Kasumi-1 (cell line): ENCODE measurements at regions not wholly inside any gene's neighbourhood (a gene's known extent, or its start where the extent isn't known, plus 50 kb on each side); places are given as distances from the start of the nearest gene placed in this dataset.
A peak's percentile ranks its signal among the peaks of the same experiment; 100 is the strongest.

ENCODE experiments used
- DNase-seq, 2 experiments: peaks; one replicate each; lab custom pipeline; 2025; lab: John Stamatoyannopoulos, UW

- DNase-seq = no peak
Observed at GRCh38 chr4:155514628-155515027, 137.9 kb upstream of the MAP9 start.

- no peak for DNase-seq
Observed at GRCh38 chr4:155512817-155513216, 136.1 kb upstream of the MAP9 start.

GRCh38 chr4:155512046-155512445, 135.3 kb upstream of the MAP9 start:
- no peak for DNase-seq

GRCh38 chr4:155510771-155511170, 134.0 kb upstream of the MAP9 start:
- no peak for DNase-seq

GRCh38 chr4:155509555-155509954, 132.8 kb upstream of the MAP9 start:
- no peak for DNase-seq

- DNase-seq = no peak
Observed at GRCh38 chr4:155506745-155507144, 130.0 kb upstream of the MAP9 start.

GRCh38 chr4:155505321-155505720, 128.6 kb upstream of the MAP9 start:
- no peak for DNase-seq

GRCh38 chr4:155497306-155497705, 120.5 kb upstream of the MAP9 start:
- DNase-seq = no peak

- DNase-seq = no peak
Observed at GRCh38 chr4:155496294-155496626, 119.5 kb upstream of the MAP9 start.

GRCh38 chr4:155495572-155496293, 119.0 kb upstream of the MAP9 start:
- DNase-seq = no peak

- DNase-seq = no peak
Observed at GRCh38 chr4:155494037-155494718, 117.4 kb upstream of the MAP9 start.

GRCh38 chr4:155491336-155492120, 114.8 kb upstream of the MAP9 start:
- DNase-seq = no peak

- DNase-seq = no peak
Observed at GRCh38 chr4:155489271-155489670, 112.5 kb upstream of the MAP9 start.

GRCh38 chr4:155488691-155489090, 111.9 kb upstream of the MAP9 start:
- no peak for DNase-seq

GRCh38 chr4:155487210-155487609, 110.4 kb upstream of the MAP9 start:
- no peak for DNase-seq

- DNase-seq = no peak
Observed at GRCh38 chr4:155481150-155481549, 104.4 kb upstream of the MAP9 start.

- DNase-seq = no peak
Observed at GRCh38 chr4:155479835-155480234, 103.1 kb upstream of the MAP9 start.

GRCh38 chr4:155478336-155478835, 101.6 kb upstream of the MAP9 start:
- DNase-seq = no peak

GRCh38 chr4:155474758-155475157, 98.0 kb upstream of the MAP9 start:
- no peak for DNase-seq

- no peak for DNase-seq
Observed at GRCh38 chr4:155473420-155474095, 96.8 kb upstream of the MAP9 start.

- DNase-seq = no peak
Observed at GRCh38 chr4:155468282-155468681, 91.5 kb upstream of the MAP9 start.

- peak in 1 of 2 experiments; percentile 4 for DNase-seq
Observed at GRCh38 chr4:155450676-155451075, 73.9 kb upstream of the MAP9 start.
